GM12878 (cell line): ENCODE measurements at regions not wholly inside any gene's neighbourhood (a gene's known extent, or its start where the extent isn't known, plus 50 kb on each side); places are given as distances from the start of the nearest gene placed in this dataset.

Source experiments
- ATAC-seq: fragments of 200-7000 bp; cut with Tn5 transposase; 3 replicates; pipeline ENCODE4 v1.9.1; 2020; ENCODE audit warnings: mild to moderate bottlenecking, moderate library complexity
- BruUV-seq: library from RNA; stranded (reverse); fragments of 400-500 nt; replicated peaks from 2 replicates; lab custom pipeline; 2021; lab: Mats Ljungman, UMichigan
- CTCF ChIA-PET: fragments of 300-600 bp; sonication (Branson Sonifier 250); formaldehyde crosslinking; extraction: SDS; loops from one replicate; lab custom pipeline; 2021; ENCODE audit warnings: inconsistent platforms; lab: Yijun Ruan, JAX
- POLR2A ChIA-PET: fragments of 350-600 bp; formaldehyde crosslinking; extraction: SDS; loops from one replicate; lab custom pipeline; 2021; ENCODE audit warnings: inconsistent platforms; lab: Charles Lee
- RAD21 ChIA-PET: fragments of 300-600 bp; sonication (Branson Sonifier 250); formaldehyde crosslinking; loops from one replicate; lab custom pipeline; 2023; ENCODE audit warnings: antibody characterized with exemption; ENCODE audit not compliant: unreplicated experiment; lab: Charles Lee
- SMC1A ChIA-PET: fragments of 300-600 bp; sonication (Branson Sonifier 250); formaldehyde crosslinking; loops from one replicate; lab custom pipeline; 2023; ENCODE audit not compliant: unreplicated experiment, uncharacterized antibody; lab: Charles Lee
- DNase-seq: peaks from one replicate; pipeline ENCODE4 v3.0.0-alpha.2; 2011; ENCODE audit warnings: low read depth, low spot score
- FAIRE-seq: peaks from 3 replicates; lab custom pipeline; 2011; peaks lifted over from hg19 to GRCh38; lab: Jason Lieb, UNC
- H2AFZ ChIP-seq: 2 replicates; pipeline ENCODE4 v1.6.0; 2011; ENCODE audit warnings: low read depth, low read length, control low read depth; ENCODE audit not compliant: control insufficient read depth
- H3K27ac ChIP-seq: 2 replicates; pipeline ENCODE4 v1.5.1; 2011; ENCODE audit warnings: control low read depth; ENCODE audit not compliant: control insufficient read depth, insufficient read depth
- H3K27me3 ChIP-seq, 2 experiments: replicated peaks in 1 of 2; 2 replicates each; pipeline versions ENCODE4 v1.6.0 to v1.6.1; 2011; ENCODE audit warnings: low read length in 1 of 2; ENCODE audit not compliant: control insufficient read depth in 2 of 2, insufficient read depth in 2 of 2
- H3K36me3 ChIP-seq, 2 experiments: 2 replicates each; pipeline ENCODE4 v1.5.1; 2011; ENCODE audit warnings: low read length in 1 of 2; ENCODE audit not compliant: control insufficient read depth in 2 of 2, insufficient read depth in 2 of 2
- H3K4me1 ChIP-seq: 2 replicates; pipeline ENCODE4 v1.6.1; 2011; ENCODE audit warnings: mild to moderate bottlenecking, low read length, moderate library complexity, mixed read lengths; ENCODE audit not compliant: control insufficient read depth, insufficient read depth
- H3K4me2 ChIP-seq: 2 replicates; pipeline ENCODE4 v1.6.0; 2011; ENCODE audit warnings: control low read depth; ENCODE audit not compliant: control insufficient read depth, insufficient read depth
- H3K4me3 ChIP-seq: fragments of 200-600 bp; sonication (generic); 2 replicates; pipeline ENCODE4 v1.5.1; 2016
- H3K79me2 ChIP-seq: 2 replicates; pipeline ENCODE4 v1.6.0; 2011; ENCODE audit warnings: low read length; ENCODE audit not compliant: control insufficient read depth, insufficient read depth
- H3K9ac ChIP-seq: 2 replicates; pipeline ENCODE4 v1.8.0; 2011; ENCODE audit warnings: low read length, control low read depth, mixed read lengths; ENCODE audit not compliant: control insufficient read depth, insufficient read depth
- H3K9me3 ChIP-seq: replicated peaks from 3 replicates; pipeline ENCODE4 v1.5.1; 2011; ENCODE audit warnings: mild to moderate bottlenecking, low read length; ENCODE audit not compliant: control insufficient read depth, insufficient read depth
- H4K20me1 ChIP-seq: 2 replicates; pipeline ENCODE4 v1.6.0; 2011; ENCODE audit not compliant: control insufficient read depth, insufficient read depth
- CHD1 ChIP-seq: IDR thresholded peaks from 2 replicates; pipeline ENCODE4 v1.6.1; 2012; ENCODE audit warnings: low read depth, low read length, improper control_type of control experiment
- CHD4 ChIP-seq: fragments of 200-600 bp; sonication (generic); IDR thresholded peaks from 2 replicates; pipeline ENCODE4 v1.6.1; 2016; ENCODE audit warnings: mild to moderate bottlenecking
- GABPA ChIP-seq: IDR thresholded peaks from 2 replicates; pipeline ENCODE4 v1.6.1; 2014; ENCODE audit warnings: antibody characterized with exemption, low read depth, mild to moderate bottlenecking, inconsistent platforms
- HCFC1 ChIP-seq: fragments of 150-350 bp; IDR thresholded peaks from 2 replicates; pipeline ENCODE4 v1.6.1; 2014; ENCODE audit warnings: low read length
- HDAC6 ChIP-seq: fragments of 200-600 bp; sonication (generic); IDR thresholded peaks from one replicate; pipeline ENCODE4 v1.8.0; 2017; ENCODE audit warnings: antibody characterized with exemption; ENCODE audit not compliant: unreplicated experiment
- MTA3 ChIP-seq: IDR thresholded peaks from 2 replicates; pipeline ENCODE4 v1.6.1; 2012; ENCODE audit warnings: low read length, inconsistent platforms, borderline replicate concordance
- WGBS: methylation state at CpG from one replicate; pipeline ENCODE4 v1.1.6; 2016; ENCODE audit warnings: low lambda C conversion rate; ENCODE audit not compliant: insufficient replicate concordance, insufficient coverage; ENCODE audit errors: missing lambda C conversion rate; 5-methylcytosine and 5-hydroxymethylcytosine counted together
- in situ Hi-C: fragments of 300-500 bp; cut with MboI; formaldehyde crosslinking; loops from 9 replicates; pipeline ENCODE4 v1.14.3; 2018; ENCODE audit warnings: mixed read lengths
- intact Hi-C: fragments of 100-400 bp; cut with micrococcal nuclease; formaldehyde crosslinking; loops from one replicate; pipeline ENCODE4 v1.14.2; 2022; ENCODE audit not compliant: unreplicated experiment
- TF ChIP-seq, protein P1 (sequence below): fragments of 450-650 bp; IDR thresholded peaks from 2 replicates; pipeline ENCODE4 v1.6.1; 2017; ENCODE audit warnings: antibody characterized with exemption, mild to moderate bottlenecking, moderate library complexity

- Histone ChIP-seq H3K4me3 (no peak overlapping the region), H4K20me1 (no peaks in the 10 kb centered on the region), H3K9ac (no peak overlapping the region), H2AFZ (no peak overlapping the region), H3K4me2 (no peak overlapping the region)
- RAD21 ChIA-PET: no interaction called here
- CTCF ChIA-PET: no interaction called here
- in situ Hi-C loops: no loop called here
- TF ChIP-seq HDAC6 (no peak), HCFC1 (no peak), CHD4 (no peak), GABPA (no peak), MTA3 (no peak), CHD1 (no peak)
- TF ChIP-seq, protein P1, sequence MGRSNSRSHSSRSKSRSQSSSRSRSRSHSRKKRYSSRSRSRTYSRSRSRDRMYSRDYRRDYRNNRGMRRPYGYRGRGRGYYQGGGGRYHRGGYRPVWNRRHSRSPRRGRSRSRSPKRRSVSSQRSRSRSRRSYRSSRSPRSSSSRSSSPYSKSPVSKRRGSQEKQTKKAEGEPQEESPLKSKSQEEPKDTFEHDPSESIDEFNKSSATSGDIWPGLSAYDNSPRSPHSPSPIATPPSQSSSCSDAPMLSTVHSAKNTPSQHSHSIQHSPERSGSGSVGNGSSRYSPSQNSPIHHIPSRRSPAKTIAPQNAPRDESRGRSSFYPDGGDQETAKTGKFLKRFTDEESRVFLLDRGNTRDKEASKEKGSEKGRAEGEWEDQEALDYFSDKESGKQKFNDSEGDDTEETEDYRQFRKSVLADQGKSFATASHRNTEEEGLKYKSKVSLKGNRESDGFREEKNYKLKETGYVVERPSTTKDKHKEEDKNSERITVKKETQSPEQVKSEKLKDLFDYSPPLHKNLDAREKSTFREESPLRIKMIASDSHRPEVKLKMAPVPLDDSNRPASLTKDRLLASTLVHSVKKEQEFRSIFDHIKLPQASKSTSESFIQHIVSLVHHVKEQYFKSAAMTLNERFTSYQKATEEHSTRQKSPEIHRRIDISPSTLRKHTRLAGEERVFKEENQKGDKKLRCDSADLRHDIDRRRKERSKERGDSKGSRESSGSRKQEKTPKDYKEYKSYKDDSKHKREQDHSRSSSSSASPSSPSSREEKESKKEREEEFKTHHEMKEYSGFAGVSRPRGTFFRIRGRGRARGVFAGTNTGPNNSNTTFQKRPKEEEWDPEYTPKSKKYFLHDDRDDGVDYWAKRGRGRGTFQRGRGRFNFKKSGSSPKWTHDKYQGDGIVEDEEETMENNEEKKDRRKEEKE: no peak
- TF ChIP-seq, all 136 proteins: peak for 0
- Histone ChIP-seq H3K9me3 (no peaks in the 10 kb centered on the region), H3K79me2 (no peaks in the 10 kb centered on the region), H3K27ac (no peak overlapping the region), H3K27me3 (no peaks in the 10 kb centered on the region), H3K4me1 (no peaks in the 10 kb centered on the region), H3K36me3 (no peaks in the 10 kb centered on the region)
- intact Hi-C loops: no loop called here
- WGBS: 18% methylated on average over 3 of the region's 3 CpGs
- POLR2A ChIA-PET: no interaction called here
- SMC1A ChIA-PET: no interaction called here
- DNase-seq (no peak), FAIRE-seq (no peak), ATAC-seq (no peak)
- BruUV-seq: no TSS peak
Observed at GRCh38 chr21:27257908-27258556, 291.1 kb upstream of the ADAMTS5 start.
